Liver (tissue), 7 donors: ENCODE measurements at regions not wholly inside any gene's neighbourhood (a gene's known extent, or its start where the extent isn't known, plus 50 kb on each side); places are given as distances from the start of the nearest gene placed in this dataset.

Experiments
- DNase-seq: peaks from one replicate; pipeline ENCODE4 v3.0.0-alpha.2; 2017; ENCODE audit warnings: low spot score
- H3K27ac ChIP-seq, 2 donors: one replicate each; pipeline ENCODE4 v1.7.0; 2013; ENCODE audit warnings: inconsistent platforms in 2 of 2, low read length in 2 of 2, control low read depth in 1 of 2, low read depth in 1 of 2, mild to moderate bottlenecking in 1 of 2
- H3K27me3 ChIP-seq, 4 donors: one replicate each; pipeline versions ENCODE4 v1.6.1 to v1.7.0; 2013; ENCODE audit warnings: low read length in 3 of 4, inconsistent platforms in 1 of 4, mild to moderate bottlenecking in 1 of 4, moderate library complexity in 1 of 4; ENCODE audit not compliant: control insufficient read depth in 4 of 4, insufficient read depth in 4 of 4
- H3K36me3 ChIP-seq, 4 donors: one replicate each; pipeline versions ENCODE4 v1.6.1 to v1.7.0; 2013; ENCODE audit warnings: low read length in 3 of 4, mild to moderate bottlenecking in 3 of 4, low read depth in 1 of 4, moderate library complexity in 1 of 4; ENCODE audit not compliant: control insufficient read depth in 4 of 4, insufficient read depth in 3 of 4
- H3K4me1 ChIP-seq, 4 donors: one replicate each; pipeline versions ENCODE4 v1.6.1 to v1.7.0; 2013; ENCODE audit warnings: low read length in 3 of 4, mild to moderate bottlenecking in 3 of 4, moderate library complexity in 1 of 4; ENCODE audit not compliant: control insufficient read depth in 4 of 4, insufficient read depth in 4 of 4
- H3K4me3 ChIP-seq, 3 donors: one replicate each; pipeline versions ENCODE4 v1.6.1 to v1.7.0; 2013; ENCODE audit warnings: low read length in 3 of 3, control low read depth in 1 of 3, low read depth in 1 of 3, mild to moderate bottlenecking in 1 of 3
- H3K9ac ChIP-seq, 2 donors: one replicate each; pipeline ENCODE4 v1.7.0; 2013; ENCODE audit warnings: low read length in 2 of 2, mild to moderate bottlenecking in 2 of 2, moderate library complexity in 2 of 2, control low read depth in 1 of 2, low read depth in 1 of 2
- H3K9me3 ChIP-seq, 4 donors: one replicate each; pipeline versions ENCODE4 v1.6.1 to v1.7.0; 2013; ENCODE audit warnings: low read length in 3 of 4; ENCODE audit not compliant: control insufficient read depth in 4 of 4
- ATF3 ChIP-seq: IDR thresholded peaks from 2 replicates; pipeline ENCODE4 v1.6.1; 2016; ENCODE audit warnings: antibody characterized with exemption
- EGR1 ChIP-seq, 2 donors: IDR thresholded peaks; 2 replicates each; pipeline ENCODE4 v1.6.1; 2016 to 2018; ENCODE audit warnings: antibody characterized with exemption in 2 of 2, low read depth in 2 of 2
- FOXA1 ChIP-seq: IDR thresholded peaks from 2 replicates; pipeline ENCODE4 v1.6.1; 2016; ENCODE audit warnings: antibody characterized with exemption
- FOXA2 ChIP-seq: IDR thresholded peaks from 2 replicates; pipeline ENCODE4 v1.6.1; 2016; ENCODE audit warnings: antibody characterized with exemption
- GABPA ChIP-seq, 2 donors: IDR thresholded peaks in 1 of 2; conservative IDR thresholded peaks in 1 of 2; 2 replicates each; pipeline ENCODE4 v1.6.1; 2016; ENCODE audit warnings: antibody characterized with exemption in 2 of 2, mild to moderate bottlenecking in 1 of 2, moderate library complexity in 1 of 2
- HNF4A ChIP-seq, 2 donors: conservative IDR thresholded peaks; 2 replicates each; pipeline ENCODE4 v1.6.1; 2016; ENCODE audit warnings: antibody characterized with exemption in 2 of 2, mild to moderate bottlenecking in 2 of 2
- HNF4G ChIP-seq: IDR thresholded peaks from 2 replicates; pipeline ENCODE4 v1.6.1; 2016; ENCODE audit warnings: antibody characterized with exemption
- JUND ChIP-seq, 2 donors: IDR thresholded peaks; 2 replicates each; pipeline ENCODE4 v1.6.1; 2016; ENCODE audit warnings: antibody characterized with exemption in 2 of 2
- NR2F2 ChIP-seq: IDR thresholded peaks from 2 replicates; pipeline ENCODE4 v1.6.1; 2016; ENCODE audit warnings: antibody characterized with exemption
- RAD21 ChIP-seq, 2 donors: IDR thresholded peaks; 2 replicates each; pipeline ENCODE4 v1.6.1; 2016; ENCODE audit warnings: antibody characterized with exemption in 2 of 2, mild to moderate bottlenecking in 2 of 2
- RXRA ChIP-seq, 2 donors: IDR thresholded peaks; 2 replicates each; pipeline ENCODE4 v1.6.1; 2017 to 2018; ENCODE audit warnings: antibody characterized with exemption in 2 of 2, mild to moderate bottlenecking in 1 of 2
- SP1 ChIP-seq: IDR thresholded peaks from 2 replicates; pipeline ENCODE4 v1.6.1; 2018; ENCODE audit warnings: antibody characterized with exemption, mild to moderate bottlenecking
- TAF1 ChIP-seq: conservative IDR thresholded peaks from 2 replicates; pipeline ENCODE4 v1.6.1; 2016; ENCODE audit warnings: antibody characterized with exemption, mild to moderate bottlenecking
- YY1 ChIP-seq: IDR thresholded peaks from 2 replicates; pipeline ENCODE4 v1.6.1; 2016; ENCODE audit warnings: antibody characterized with exemption, mild to moderate bottlenecking
- ZBTB33 ChIP-seq: IDR thresholded peaks from 2 replicates; pipeline ENCODE4 v1.6.1; 2016; ENCODE audit warnings: antibody characterized with exemption
- WGBS: extraction: QIAGEN DNeasy Blood & Tissue Kit; methylation state at CpG from one replicate; pipeline ENCODE4 v1.1.7; 2013; 5-methylcytosine and 5-hydroxymethylcytosine counted together
- TF ChIP-seq, protein P1 (sequence below): IDR thresholded peaks from 2 replicates; pipeline ENCODE4 v1.6.1; 2016; ENCODE audit warnings: antibody characterized with exemption, mild to moderate bottlenecking
- TF ChIP-seq, protein P2 (sequence below): IDR thresholded peaks from 2 replicates; pipeline ENCODE4 v1.6.1; 2016; ENCODE audit warnings: antibody characterized with exemption
- donor health status: healthy.
- donor health status: healthy.
- donor health status: healthy.
- donor health status: healthy.

- TF ChIP-seq RXRA (IDR thresholded peaks at IDR 0.05) (no peak), RAD21 (IDR thresholded peaks at IDR 0.05) (no peak), ATF3 (no peak)
- Histone ChIP-seq H3K4me1 (no peaks in the 10 kb centered on the region), H3K9ac (no peak overlapping the region), H3K36me3 (no peaks in the 10 kb centered on the region), H3K27ac (no peak overlapping the region), H3K4me3 (no peak overlapping the region), H3K9me3 (no peaks in the 10 kb centered on the region), H3K27me3 (no peaks in the 10 kb centered on the region)
- DNase-seq, result no peak
- 91% methylated on average over 14 of the region's 14 CpGs for WGBS
Observed at GRCh38 chr15:95091444-95091843, 860.1 kb downstream of the MCTP2 start.

- Histone ChIP-seq H3K4me1 (no peaks in the 10 kb centered on the region), H3K36me3 (no peaks in the 10 kb centered on the region), H3K27me3 (no peaks in the 10 kb centered on the region), H3K27ac (no peak overlapping the region), H3K4me3 (no peak overlapping the region), H3K9ac (no peak overlapping the region), H3K9me3 (no peaks in the 10 kb centered on the region)
- no peak for DNase-seq
- TF ChIP-seq HNF4A (conservative IDR thresholded peaks at IDR 0.05) (no peak), JUND (IDR thresholded peaks at IDR 0.05) (no peak), RAD21 (IDR thresholded peaks at IDR 0.05) (no peak), FOXA1 (no peak), SP1 (no peak), EGR1 (IDR thresholded peaks at IDR 0.05; ENCODE audit: low read depth in 2 of 2) (no peak), ZBTB33 (no peak), GABPA (IDR thresholded peaks at IDR 0.05 in 1 of 2, conservative IDR thresholded peaks at IDR 0.05 in 1 of 2) (no peak), YY1 (no peak)
- TF ChIP-seq, protein P1, sequence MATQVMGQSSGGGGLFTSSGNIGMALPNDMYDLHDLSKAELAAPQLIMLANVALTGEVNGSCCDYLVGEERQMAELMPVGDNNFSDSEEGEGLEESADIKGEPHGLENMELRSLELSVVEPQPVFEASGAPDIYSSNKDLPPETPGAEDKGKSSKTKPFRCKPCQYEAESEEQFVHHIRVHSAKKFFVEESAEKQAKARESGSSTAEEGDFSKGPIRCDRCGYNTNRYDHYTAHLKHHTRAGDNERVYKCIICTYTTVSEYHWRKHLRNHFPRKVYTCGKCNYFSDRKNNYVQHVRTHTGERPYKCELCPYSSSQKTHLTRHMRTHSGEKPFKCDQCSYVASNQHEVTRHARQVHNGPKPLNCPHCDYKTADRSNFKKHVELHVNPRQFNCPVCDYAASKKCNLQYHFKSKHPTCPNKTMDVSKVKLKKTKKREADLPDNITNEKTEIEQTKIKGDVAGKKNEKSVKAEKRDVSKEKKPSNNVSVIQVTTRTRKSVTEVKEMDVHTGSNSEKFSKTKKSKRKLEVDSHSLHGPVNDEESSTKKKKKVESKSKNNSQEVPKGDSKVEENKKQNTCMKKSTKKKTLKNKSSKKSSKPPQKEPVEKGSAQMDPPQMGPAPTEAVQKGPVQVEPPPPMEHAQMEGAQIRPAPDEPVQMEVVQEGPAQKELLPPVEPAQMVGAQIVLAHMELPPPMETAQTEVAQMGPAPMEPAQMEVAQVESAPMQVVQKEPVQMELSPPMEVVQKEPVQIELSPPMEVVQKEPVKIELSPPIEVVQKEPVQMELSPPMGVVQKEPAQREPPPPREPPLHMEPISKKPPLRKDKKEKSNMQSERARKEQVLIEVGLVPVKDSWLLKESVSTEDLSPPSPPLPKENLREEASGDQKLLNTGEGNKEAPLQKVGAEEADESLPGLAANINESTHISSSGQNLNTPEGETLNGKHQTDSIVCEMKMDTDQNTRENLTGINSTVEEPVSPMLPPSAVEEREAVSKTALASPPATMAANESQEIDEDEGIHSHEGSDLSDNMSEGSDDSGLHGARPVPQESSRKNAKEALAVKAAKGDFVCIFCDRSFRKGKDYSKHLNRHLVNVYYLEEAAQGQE, result no peak
Observed at GRCh38 chr15:95095250-95095649, 863.9 kb downstream of the MCTP2 start.

DNA sequence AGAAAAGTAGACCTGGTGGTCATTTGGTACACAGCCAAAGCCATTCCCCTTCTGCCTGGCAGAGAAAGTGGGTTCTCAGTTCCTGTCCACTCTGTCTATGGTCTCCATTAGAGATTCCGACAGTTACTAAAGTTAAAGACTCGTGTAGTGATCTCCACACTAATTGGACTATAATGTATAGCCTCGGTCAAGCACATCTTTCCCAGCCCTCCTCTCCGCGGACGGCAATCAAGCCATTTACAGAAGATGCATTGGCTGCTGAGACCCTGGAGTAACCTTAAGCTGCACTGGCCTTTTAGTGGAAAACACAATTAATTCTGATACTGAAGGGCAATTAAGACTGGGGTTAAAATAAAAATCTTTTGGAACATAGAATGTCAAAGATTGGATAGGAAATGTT, 865.3 kb downstream of the MCTP2 start:
- H3K27ac ChIP-seq, result no peak overlapping the region
- WGBS, result 90% methylated on average over 6 of the region's 6 CpGs
- no peaks in the 10 kb centered on the region for H3K4me1 ChIP-seq
- DNase-seq, result no peak
- no peak overlapping the region for H3K9ac ChIP-seq
- H3K27me3 ChIP-seq, result no peaks in the 10 kb centered on the region
- no peaks in the 10 kb centered on the region for H3K9me3 ChIP-seq
- H3K36me3 ChIP-seq, result no peaks in the 10 kb centered on the region
- H3K4me3 ChIP-seq, result no peak overlapping the region
- TF ChIP-seq NR2F2, result no peak
- TF ChIP-seq JUND (IDR thresholded peaks at IDR 0.05), result no peak
- no peak for TF ChIP-seq ATF3
- no peak for TF ChIP-seq YY1
- no peak for TF ChIP-seq TAF1
- no peak for TF ChIP-seq RAD21 (IDR thresholded peaks at IDR 0.05)
- TF ChIP-seq, protein P1, result no peak
- TF ChIP-seq HNF4G, result no peak
- TF ChIP-seq, protein P2, sequence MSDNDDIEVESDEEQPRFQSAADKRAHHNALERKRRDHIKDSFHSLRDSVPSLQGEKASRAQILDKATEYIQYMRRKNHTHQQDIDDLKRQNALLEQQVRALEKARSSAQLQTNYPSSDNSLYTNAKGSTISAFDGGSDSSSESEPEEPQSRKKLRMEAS, result no peak
- TF ChIP-seq RXRA (IDR thresholded peaks at IDR 0.05), result no peak
- no peak for TF ChIP-seq EGR1 (IDR thresholded peaks at IDR 0.05; ENCODE audit: low read depth in 2 of 2)
- no peak for TF ChIP-seq SP1
- no peak for TF ChIP-seq FOXA2
